ENCODE measurements at regions not wholly inside any gene's neighbourhood (a gene's known extent, or its start where the extent isn't known, plus 50 kb on each side); places are given as distances from the start of the nearest gene placed in this dataset.

GRCh38 chr5:14069021-14069420 lies 74.1 kb upstream of the TRIO start:
- Histone ChIP-seq H3K27me3 (replicated peaks; ENCODE audit: control insufficient read depth, insufficient read depth, low read length) (no peaks in the 10 kb centered on the region; the same call in 1 of the 2 replicates), H3K4me3 (replicated peaks; ENCODE audit: low read depth, low read length) (no peak overlapping the region), H3K36me3 (ENCODE audit: control insufficient read depth, insufficient read depth, low read length) (no peaks in the 10 kb centered on the region)
- TF ChIP-seq CTCF (IDR thresholded peaks at IDR 0.05; ENCODE audit: insufficient read depth, low read length, poor library complexity, severe bottlenecking), result no peak
- DNase-seq (ENCODE audit: extremely low read depth, insufficient read length), result no peak

- no peak overlapping the region for H3K4me3 ChIP-seq (replicated peaks; ENCODE audit: low read depth, low read length)
- no peak for DNase-seq (ENCODE audit: extremely low read depth, insufficient read length)
- no peaks in the 10 kb centered on the region; the same call in 1 of the 2 replicates for H3K27me3 ChIP-seq (replicated peaks; ENCODE audit: control insufficient read depth, insufficient read depth, low read length)
- no peak for TF ChIP-seq CTCF (IDR thresholded peaks at IDR 0.05; ENCODE audit: insufficient read depth, low read length, poor library complexity, severe bottlenecking)
- no peaks in the 10 kb centered on the region for H3K36me3 ChIP-seq (ENCODE audit: control insufficient read depth, insufficient read depth, low read length)
Observed at GRCh38 chr5:14068136-14068535, 75.0 kb upstream of the TRIO start.

- Histone ChIP-seq H3K4me3 (replicated peaks; ENCODE audit: low read depth, low read length) (no peak overlapping the region), H3K27me3 (replicated peaks; ENCODE audit: control insufficient read depth, insufficient read depth, low read length) (no peaks in the 10 kb centered on the region; the same call in 1 of the 2 replicates), H3K36me3 (ENCODE audit: control insufficient read depth, insufficient read depth, low read length) (no peaks in the 10 kb centered on the region)
- TF ChIP-seq CTCF (IDR thresholded peaks at IDR 0.05; ENCODE audit: insufficient read depth, low read length, poor library complexity, severe bottlenecking), result no peak
- DNase-seq (ENCODE audit: extremely low read depth, insufficient read length), result no peak
Observed at GRCh38 chr5:14066326-14066725, 76.8 kb upstream of the TRIO start.

GRCh38 chr5:14064841-14065240 lies 78.3 kb upstream of the TRIO start:
- H3K4me3 ChIP-seq (replicated peaks; ENCODE audit: low read depth, low read length), result no peak overlapping the region
- no peak for TF ChIP-seq CTCF (IDR thresholded peaks at IDR 0.05; ENCODE audit: insufficient read depth, low read length, poor library complexity, severe bottlenecking)
- H3K36me3 ChIP-seq (ENCODE audit: control insufficient read depth, insufficient read depth, low read length), result no peaks in the 10 kb centered on the region
- no peak for DNase-seq (ENCODE audit: extremely low read depth, insufficient read length)
- no peaks in the 10 kb centered on the region; the same call in 1 of the 2 replicates for H3K27me3 ChIP-seq (replicated peaks; ENCODE audit: control insufficient read depth, insufficient read depth, low read length)

- DNase-seq (ENCODE audit: extremely low read depth, insufficient read length), result no peak
- H3K4me3 ChIP-seq (replicated peaks; ENCODE audit: low read depth, low read length), result no peak overlapping the region
- H3K27me3 ChIP-seq (replicated peaks; ENCODE audit: control insufficient read depth, insufficient read depth, low read length), result no peaks in the 10 kb centered on the region; the same call in 1 of the 2 replicates
- H3K36me3 ChIP-seq (ENCODE audit: control insufficient read depth, insufficient read depth, low read length), result no peaks in the 10 kb centered on the region
- no peak for TF ChIP-seq CTCF (IDR thresholded peaks at IDR 0.05; ENCODE audit: insufficient read depth, low read length, poor library complexity, severe bottlenecking)
Observed at GRCh38 chr5:14063691-14064090, 79.5 kb upstream of the TRIO start.

- Histone ChIP-seq H3K27me3 (replicated peaks; ENCODE audit: control insufficient read depth, insufficient read depth, low read length) (no peaks in the 10 kb centered on the region), H3K4me3 (replicated peaks; ENCODE audit: low read depth, low read length) (no peak overlapping the region), H3K36me3 (ENCODE audit: control insufficient read depth, insufficient read depth, low read length) (no peaks in the 10 kb centered on the region)
- TF ChIP-seq CTCF (IDR thresholded peaks at IDR 0.05; ENCODE audit: insufficient read depth, low read length, poor library complexity, severe bottlenecking), result no peak
- DNase-seq (ENCODE audit: extremely low read depth, insufficient read length), result no peak
Observed at GRCh38 chr5:14063138-14063537, 80.0 kb upstream of the TRIO start.
